ENCODE measurements at regions not wholly inside any gene's neighbourhood (a gene's known extent, or its start where the extent isn't known, plus 50 kb on each side); places are given as distances from the start of the nearest gene placed in this dataset.

DNA sequence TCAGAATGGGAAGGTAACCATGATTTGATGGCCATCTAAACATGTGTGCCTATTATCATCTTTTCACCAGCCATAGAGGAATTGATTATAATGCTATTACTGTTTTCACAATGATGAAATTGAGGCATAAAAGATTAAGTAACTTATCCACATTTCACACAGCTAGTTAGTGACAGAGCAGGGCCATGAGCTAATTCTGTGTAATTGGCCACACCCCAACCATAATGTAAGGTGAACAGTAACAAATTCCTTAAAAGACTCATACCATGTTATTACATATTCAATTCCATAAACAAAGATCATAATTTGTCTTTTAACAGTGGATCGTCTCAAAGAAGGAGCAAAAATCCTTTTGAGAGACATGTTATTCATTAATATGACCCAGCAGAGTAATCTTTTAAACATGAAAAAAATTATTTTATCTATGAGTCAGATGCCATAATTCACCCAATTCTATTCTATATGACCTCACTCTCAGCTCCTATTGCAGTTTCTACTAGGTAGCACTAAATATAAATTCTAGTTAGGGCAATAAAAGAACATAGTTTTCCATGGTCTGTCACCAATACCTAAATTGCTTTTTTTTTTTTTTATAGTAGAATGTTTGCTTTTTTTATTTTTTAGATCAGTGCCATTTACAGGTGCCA, 475.8 kb upstream of the SLC39A10 start:
- Histone ChIP-seq H3K79me2 (ENCODE audit: insufficient read depth) (no peaks in the 10 kb centered on the region), H3K9me3 (no peaks in the 10 kb centered on the region), H4K20me1 (ENCODE audit: insufficient read depth) (no peaks in the 10 kb centered on the region), H3K4me1 (ENCODE audit: control insufficient read depth in 1 of 2, insufficient read depth in 2 of 2, low read depth in 1 of 2, low read length in 1 of 2) (no peaks in the 10 kb centered on the region), H3K9ac (no peak overlapping the region), H3K4me3 (ENCODE audit: low read depth in 2 of 2, low read length in 1 of 2) (no peak overlapping the region), H3K27me3 (ENCODE audit: insufficient read depth) (no peaks in the 10 kb centered on the region), H3F3A (replicated peaks; ENCODE audit: insufficient read depth) (no peaks in the 10 kb centered on the region), H3K36me3 (replicated peaks in 1 of 2; ENCODE audit: control insufficient read depth in 1 of 2, insufficient read depth in 2 of 2, low read length in 1 of 2) (no peaks in the 10 kb centered on the region), H3K4me2 (no peak overlapping the region), H3K27ac (ENCODE audit: low read depth in 2 of 2, low read length in 1 of 2) (no peak overlapping the region), H3K9me2 (no peaks in the 10 kb centered on the region), H2AFZ (ENCODE audit: low read depth) (no peak overlapping the region)
- CTCF ChIA-PET, result no interaction called here
- WGBS (ENCODE audit: low lambda C conversion rate), result 64% methylated on average over 1 of the region's 1 CpG
- TF ChIP-seq, protein P1, sequence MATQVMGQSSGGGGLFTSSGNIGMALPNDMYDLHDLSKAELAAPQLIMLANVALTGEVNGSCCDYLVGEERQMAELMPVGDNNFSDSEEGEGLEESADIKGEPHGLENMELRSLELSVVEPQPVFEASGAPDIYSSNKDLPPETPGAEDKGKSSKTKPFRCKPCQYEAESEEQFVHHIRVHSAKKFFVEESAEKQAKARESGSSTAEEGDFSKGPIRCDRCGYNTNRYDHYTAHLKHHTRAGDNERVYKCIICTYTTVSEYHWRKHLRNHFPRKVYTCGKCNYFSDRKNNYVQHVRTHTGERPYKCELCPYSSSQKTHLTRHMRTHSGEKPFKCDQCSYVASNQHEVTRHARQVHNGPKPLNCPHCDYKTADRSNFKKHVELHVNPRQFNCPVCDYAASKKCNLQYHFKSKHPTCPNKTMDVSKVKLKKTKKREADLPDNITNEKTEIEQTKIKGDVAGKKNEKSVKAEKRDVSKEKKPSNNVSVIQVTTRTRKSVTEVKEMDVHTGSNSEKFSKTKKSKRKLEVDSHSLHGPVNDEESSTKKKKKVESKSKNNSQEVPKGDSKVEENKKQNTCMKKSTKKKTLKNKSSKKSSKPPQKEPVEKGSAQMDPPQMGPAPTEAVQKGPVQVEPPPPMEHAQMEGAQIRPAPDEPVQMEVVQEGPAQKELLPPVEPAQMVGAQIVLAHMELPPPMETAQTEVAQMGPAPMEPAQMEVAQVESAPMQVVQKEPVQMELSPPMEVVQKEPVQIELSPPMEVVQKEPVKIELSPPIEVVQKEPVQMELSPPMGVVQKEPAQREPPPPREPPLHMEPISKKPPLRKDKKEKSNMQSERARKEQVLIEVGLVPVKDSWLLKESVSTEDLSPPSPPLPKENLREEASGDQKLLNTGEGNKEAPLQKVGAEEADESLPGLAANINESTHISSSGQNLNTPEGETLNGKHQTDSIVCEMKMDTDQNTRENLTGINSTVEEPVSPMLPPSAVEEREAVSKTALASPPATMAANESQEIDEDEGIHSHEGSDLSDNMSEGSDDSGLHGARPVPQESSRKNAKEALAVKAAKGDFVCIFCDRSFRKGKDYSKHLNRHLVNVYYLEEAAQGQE (IDR thresholded peaks at IDR 0.05; ENCODE audit: low read depth, low read length), result no peak
- TF ChIP-seq, protein P2, sequence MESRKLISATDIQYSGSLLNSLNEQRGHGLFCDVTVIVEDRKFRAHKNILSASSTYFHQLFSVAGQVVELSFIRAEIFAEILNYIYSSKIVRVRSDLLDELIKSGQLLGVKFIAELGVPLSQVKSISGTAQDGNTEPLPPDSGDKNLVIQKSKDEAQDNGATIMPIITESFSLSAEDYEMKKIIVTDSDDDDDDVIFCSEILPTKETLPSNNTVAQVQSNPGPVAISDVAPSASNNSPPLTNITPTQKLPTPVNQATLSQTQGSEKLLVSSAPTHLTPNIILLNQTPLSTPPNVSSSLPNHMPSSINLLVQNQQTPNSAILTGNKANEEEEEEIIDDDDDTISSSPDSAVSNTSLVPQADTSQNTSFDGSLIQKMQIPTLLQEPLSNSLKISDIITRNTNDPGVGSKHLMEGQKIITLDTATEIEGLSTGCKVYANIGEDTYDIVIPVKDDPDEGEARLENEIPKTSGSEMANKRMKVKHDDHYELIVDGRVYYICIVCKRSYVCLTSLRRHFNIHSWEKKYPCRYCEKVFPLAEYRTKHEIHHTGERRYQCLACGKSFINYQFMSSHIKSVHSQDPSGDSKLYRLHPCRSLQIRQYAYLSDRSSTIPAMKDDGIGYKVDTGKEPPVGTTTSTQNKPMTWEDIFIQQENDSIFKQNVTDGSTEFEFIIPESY (IDR thresholded peaks at IDR 0.05; ENCODE audit: borderline replicate concordance, low read depth), result no peak
- no peak for TF ChIP-seq SMC3 (IDR thresholded peaks at IDR 0.05; ENCODE audit: low read depth, low read length)
- TF ChIP-seq RCOR1 (IDR thresholded peaks at IDR 0.05; ENCODE audit: low read length), result no peak
- no peak for TF ChIP-seq FOXJ3 (CRISPR knock-in tag; IDR thresholded peaks at IDR 0.05)
- TF ChIP-seq, protein P3, sequence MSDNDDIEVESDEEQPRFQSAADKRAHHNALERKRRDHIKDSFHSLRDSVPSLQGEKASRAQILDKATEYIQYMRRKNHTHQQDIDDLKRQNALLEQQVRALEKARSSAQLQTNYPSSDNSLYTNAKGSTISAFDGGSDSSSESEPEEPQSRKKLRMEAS (IDR thresholded peaks at IDR 0.05; ENCODE audit: low read depth), result no peak
- no peak for TF ChIP-seq ELF1 (IDR thresholded peaks at IDR 0.05)
- TF ChIP-seq, protein P4, sequence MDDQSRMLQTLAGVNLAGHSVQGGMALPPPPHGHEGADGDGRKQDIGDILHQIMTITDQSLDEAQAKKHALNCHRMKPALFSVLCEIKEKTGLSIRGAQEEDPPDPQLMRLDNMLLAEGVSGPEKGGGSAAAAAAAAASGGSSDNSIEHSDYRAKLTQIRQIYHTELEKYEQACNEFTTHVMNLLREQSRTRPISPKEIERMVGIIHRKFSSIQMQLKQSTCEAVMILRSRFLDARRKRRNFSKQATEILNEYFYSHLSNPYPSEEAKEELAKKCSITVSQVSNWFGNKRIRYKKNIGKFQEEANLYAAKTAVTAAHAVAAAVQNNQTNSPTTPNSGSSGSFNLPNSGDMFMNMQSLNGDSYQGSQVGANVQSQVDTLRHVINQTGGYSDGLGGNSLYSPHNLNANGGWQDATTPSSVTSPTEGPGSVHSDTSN (IDR thresholded peaks at IDR 0.05), result no peak
- no peak for TF ChIP-seq POLR2AphosphoS5 (IDR thresholded peaks at IDR 0.05; ENCODE audit: low read depth, low read length)
- TF ChIP-seq, protein P5, sequence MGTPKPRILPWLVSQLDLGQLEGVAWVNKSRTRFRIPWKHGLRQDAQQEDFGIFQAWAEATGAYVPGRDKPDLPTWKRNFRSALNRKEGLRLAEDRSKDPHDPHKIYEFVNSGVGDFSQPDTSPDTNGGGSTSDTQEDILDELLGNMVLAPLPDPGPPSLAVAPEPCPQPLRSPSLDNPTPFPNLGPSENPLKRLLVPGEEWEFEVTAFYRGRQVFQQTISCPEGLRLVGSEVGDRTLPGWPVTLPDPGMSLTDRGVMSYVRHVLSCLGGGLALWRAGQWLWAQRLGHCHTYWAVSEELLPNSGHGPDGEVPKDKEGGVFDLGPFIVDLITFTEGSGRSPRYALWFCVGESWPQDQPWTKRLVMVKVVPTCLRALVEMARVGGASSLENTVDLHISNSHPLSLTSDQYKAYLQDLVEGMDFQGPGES (IDR thresholded peaks at IDR 0.05; ENCODE audit: low read depth, low read length), result no peak
- DNase-seq, result no peak
- POLR2A ChIA-PET, result no interaction called here
